ENCODE measurements at regions not wholly inside any gene's neighbourhood (a gene's known extent, or its start where the extent isn't known, plus 50 kb on each side); places are given as distances from the start of the nearest gene placed in this dataset.
"Not testable (repeated sequence)": the region's sequence is repeated elsewhere in the genome, so short reads cannot be mapped to it uniquely, and the experiment has no call there.

- H3K27ac ChIP-seq; H3K4me1 ChIP-seq (replicated peaks); H3K27me3 ChIP-seq (replicated peaks); DNase-seq (ENCODE audit: low read depth in 1 of 2, low spot score in 2 of 2); H3K36me3 ChIP-seq; H3K9me3 ChIP-seq (replicated peaks); H3K4me3 ChIP-seq: not testable (repeated sequence)
These were observed 63.8 kb downstream of the OR4A15 start for GRCh38 chr11:55431541-55431940.

- peaks cover 10% of the 10 kb centered on the region; the same call in 1 of the 2 replicates for H3K9me3 ChIP-seq (replicated peaks)
- H3K4me1 ChIP-seq (replicated peaks): no peaks in the 10 kb centered on the region
- DNase-seq (ENCODE audit: low read depth in 1 of 2, low spot score in 2 of 2): peak in 1 of 2 experiments; percentile 1
- H3K4me3 ChIP-seq: no peak overlapping the region
- H3K27ac ChIP-seq: no peak overlapping the region
- H3K27me3 ChIP-seq (replicated peaks): no peaks in the 10 kb centered on the region
- no peaks in the 10 kb centered on the region for H3K36me3 ChIP-seq
These were observed 89.9 kb downstream of the OR4A15 start for GRCh38 chr11:55457641-55458040.

- H3K27me3 ChIP-seq (replicated peaks); H3K27ac ChIP-seq; DNase-seq (ENCODE audit: low read depth in 1 of 2, low spot score in 2 of 2); H3K9me3 ChIP-seq (replicated peaks); H3K4me1 ChIP-seq (replicated peaks); H3K4me3 ChIP-seq; H3K36me3 ChIP-seq: not testable (repeated sequence)
These were observed 92.1 kb downstream of the OR4A15 start for GRCh38 chr11:55459871-55460270.

GRCh38 chr11:55474321-55474720 is 79.9 kb upstream of the OR4C15 start:
- Histone ChIP-seq H3K4me3 (no peak overlapping the region), H3K36me3 (no peaks in the 10 kb centered on the region), H3K27ac (no peak overlapping the region), H3K4me1 (replicated peaks) (no peaks in the 10 kb centered on the region), H3K27me3 (replicated peaks) (no peaks in the 10 kb centered on the region), H3K9me3 (replicated peaks) (no peaks in the 10 kb centered on the region)
- DNase-seq (ENCODE audit: low read depth in 1 of 2, low spot score in 2 of 2): no peak

GRCh38 chr11:55481416-55481815 is 72.9 kb upstream of the OR4C15 start:
- no peak overlapping the region for H3K27ac ChIP-seq
- no peaks in the 10 kb centered on the region for H3K9me3 ChIP-seq (replicated peaks)
- H3K36me3 ChIP-seq: no peaks in the 10 kb centered on the region
- H3K4me1 ChIP-seq (replicated peaks): no peaks in the 10 kb centered on the region; the same call in 1 of the 2 replicates
- H3K4me3 ChIP-seq: no peak overlapping the region
- no peaks in the 10 kb centered on the region for H3K27me3 ChIP-seq (replicated peaks)
- peak in 1 of 2 experiments; percentile 34 for DNase-seq (ENCODE audit: low read depth in 1 of 2, low spot score in 2 of 2)

GRCh38 chr11:55497068-55497467 is 57.2 kb upstream of the OR4C15 start:
- H3K27ac ChIP-seq: no peak overlapping the region
- no peaks in the 10 kb centered on the region for H3K9me3 ChIP-seq (replicated peaks)
- H3K4me3 ChIP-seq: no peak overlapping the region
- H3K27me3 ChIP-seq (replicated peaks): no peaks in the 10 kb centered on the region
- no peak for DNase-seq (ENCODE audit: low read depth in 1 of 2, low spot score in 2 of 2)
- no peaks in the 10 kb centered on the region for H3K4me1 ChIP-seq (replicated peaks)
- no peaks in the 10 kb centered on the region for H3K36me3 ChIP-seq

- no peaks in the 10 kb centered on the region for H3K4me1 ChIP-seq (replicated peaks)
- no peaks in the 10 kb centered on the region for H3K27me3 ChIP-seq (replicated peaks)
- 0 out of 2 replicates have a peak, but pooled peaks cover 5% of the 10 kb centered on the region for H3K9me3 ChIP-seq (replicated peaks)
- H3K36me3 ChIP-seq: no peaks in the 10 kb centered on the region
- H3K27ac ChIP-seq: no peak overlapping the region
- no peak for DNase-seq (ENCODE audit: low read depth in 1 of 2, low spot score in 2 of 2)
- H3K4me3 ChIP-seq: no peak overlapping the region
These were observed 53.3 kb upstream of the OR4C15 start for GRCh38 chr11:55501014-55501413.

GRCh38 chr11:55503449-55503848 is 50.8 kb upstream of the OR4C15 start:
- H3K4me3 ChIP-seq: no peak overlapping the region
- H3K36me3 ChIP-seq: no peaks in the 10 kb centered on the region
- H3K27ac ChIP-seq: no peak overlapping the region
- H3K4me1 ChIP-seq (replicated peaks): no peaks in the 10 kb centered on the region
- no peaks in the 10 kb centered on the region for H3K27me3 ChIP-seq (replicated peaks)
- no peak for DNase-seq (ENCODE audit: low read depth in 1 of 2, low spot score in 2 of 2)
- 0 out of 2 replicates have a peak, but pooled peaks cover 5% of the 10 kb centered on the region for H3K9me3 ChIP-seq (replicated peaks)

All from SJSA1 (cell line).